Loucy (cell line): ENCODE measurements at regions not wholly inside any gene's neighbourhood (a gene's known extent, or its start where the extent isn't known, plus 50 kb on each side); places are given as distances from the start of the nearest gene placed in this dataset.

Experiments used
- H2AFZ ChIP-seq: fragments of 200-600 bp; sonication (generic); 2 replicates; pipeline ENCODE4 v1.6.0; 2016; ENCODE audit warnings: antibody characterized with exemption, mild to moderate bottlenecking, low read length, moderate library complexity
- H3F3A ChIP-seq: fragments of 200-600 bp; 2 replicates; pipeline ENCODE4 v1.6.0; 2016; ENCODE audit warnings: antibody characterized with exemption, low read depth, mild to moderate bottlenecking
- H3K27me3 ChIP-seq: fragments of 200-600 bp; sonication (generic); 2 replicates; pipeline ENCODE4 v1.6.1; 2014; ENCODE audit warnings: low read length, mild to moderate bottlenecking; ENCODE audit not compliant: insufficient read depth, poor library complexity, severe bottlenecking
- H3K36me3 ChIP-seq: fragments of 200-600 bp; sonication (generic); 2 replicates; pipeline ENCODE4 v1.6.1; 2016; ENCODE audit warnings: low read length; ENCODE audit not compliant: insufficient read depth
- H3K4me1 ChIP-seq: fragments of 200-600 bp; sonication (generic); 2 replicates; pipeline ENCODE4 v1.5.1; 2014; ENCODE audit warnings: low read length, mild to moderate bottlenecking; ENCODE audit not compliant: insufficient read depth, poor library complexity, severe bottlenecking
- H3K4me2 ChIP-seq: fragments of 200-600 bp; sonication (generic); 2 replicates; pipeline ENCODE4 v1.6.0; 2014; ENCODE audit warnings: antibody characterized with exemption, low read length, low read depth, mild to moderate bottlenecking; ENCODE audit not compliant: poor library complexity, severe bottlenecking
- H3K4me3 ChIP-seq: fragments of 200-600 bp; sonication (generic); 2 replicates; pipeline ENCODE4 v1.5.1; 2014; ENCODE audit warnings: low read length, mild to moderate bottlenecking, mixed read lengths; ENCODE audit not compliant: poor library complexity, severe bottlenecking
- H3K79me2 ChIP-seq: fragments of 200-600 bp; sonication (generic); 2 replicates; pipeline ENCODE4 v1.6.1; 2014; ENCODE audit warnings: low read length; ENCODE audit not compliant: insufficient read depth
- H3K9ac ChIP-seq: fragments of 200-600 bp; sonication (generic); 2 replicates; pipeline ENCODE4 v1.6.0; 2014; ENCODE audit warnings: mild to moderate bottlenecking, low read depth, low read length, moderate library complexity; ENCODE audit not compliant: poor library complexity, severe bottlenecking
- H3K9me2 ChIP-seq: fragments of 200-600 bp; sonication (generic); replicated peaks from 2 replicates; pipeline ENCODE4 v1.6.1; 2016; ENCODE audit warnings: low read depth, low read length, mixed read lengths
- H3K9me3 ChIP-seq: fragments of 200-600 bp; sonication (generic); 2 replicates; pipeline ENCODE4 v1.6.1; 2014; ENCODE audit warnings: mild to moderate bottlenecking, antibody characterized with exemption, low read length, low read depth; ENCODE audit not compliant: insufficient read depth
- H4K20me1 ChIP-seq: fragments of 200-600 bp; sonication (generic); 2 replicates; pipeline ENCODE4 v1.6.0; 2014; ENCODE audit warnings: antibody characterized with exemption, low read length, mild to moderate bottlenecking; ENCODE audit not compliant: insufficient read depth, poor library complexity, severe bottlenecking
- CTCF ChIP-seq: fragments of 200-600 bp; sonication (generic); conservative IDR thresholded peaks from 2 replicates; pipeline ENCODE4 v1.5.1; 2014; ENCODE audit warnings: mild to moderate bottlenecking, antibody characterized with exemption, low read length
- EZH2phosphoT487 ChIP-seq: fragments of 200-600 bp; IDR thresholded peaks from 2 replicates; pipeline ENCODE4 v1.6.1; 2018; ENCODE audit warnings: antibody characterized with exemption, mild to moderate bottlenecking, moderate library complexity, borderline replicate concordance

GRCh38 chr17:77318021-77318420 lies 177.3 kb downstream of the SEC14L1 start:
- Histone ChIP-seq H3K79me2 (no peaks in the 10 kb centered on the region), H3K4me1 (peaks cover 11% of the 10 kb centered on the region), H3K36me3 (no peaks in the 10 kb centered on the region), H4K20me1 (no peaks in the 10 kb centered on the region), H3K9me2 (no peaks in the 10 kb centered on the region), H2AFZ (no peak overlapping the region), H3K4me2 (no peak overlapping the region), H3K27me3 (no peaks in the 10 kb centered on the region), H3K4me3 (no peak overlapping the region), H3K9me3 (no peaks in the 10 kb centered on the region), H3K9ac (no peak overlapping the region), H3F3A (no peaks in the 10 kb centered on the region)
- TF ChIP-seq CTCF = no peak
- no peak for TF ChIP-seq EZH2phosphoT487

- H2AFZ ChIP-seq = no peak overlapping the region
- no peak overlapping the region for H3K4me2 ChIP-seq
- H3K9me2 ChIP-seq = no peaks in the 10 kb centered on the region
- no peaks in the 10 kb centered on the region for H3K9me3 ChIP-seq
- no peaks in the 10 kb centered on the region for H3F3A ChIP-seq
- no peak overlapping the region for H3K4me3 ChIP-seq
- no peak for TF ChIP-seq CTCF
- TF ChIP-seq EZH2phosphoT487 = no peak
- H3K36me3 ChIP-seq = no peaks in the 10 kb centered on the region
- H4K20me1 ChIP-seq = no peaks in the 10 kb centered on the region
- H3K27me3 ChIP-seq = no peaks in the 10 kb centered on the region
- H3K79me2 ChIP-seq = no peaks in the 10 kb centered on the region
- no peak overlapping the region for H3K9ac ChIP-seq
- H3K4me1 ChIP-seq = peaks cover 18% of the 10 kb centered on the region
These were observed 177.9 kb downstream of the SEC14L1 start for GRCh38 chr17:77318491-77319210.

GRCh38 chr17:77319211-77320043 lies 178.7 kb downstream of the SEC14L1 start:
- H3K27me3 ChIP-seq = no peaks in the 10 kb centered on the region
- H3K9me3 ChIP-seq = no peaks in the 10 kb centered on the region
- no peak overlapping the region for H2AFZ ChIP-seq
- H3K4me3 ChIP-seq = no peak overlapping the region
- peaks cover 25% of the 10 kb centered on the region for H3K4me1 ChIP-seq
- H3F3A ChIP-seq = no peaks in the 10 kb centered on the region
- H3K4me2 ChIP-seq = no peak overlapping the region
- no peaks in the 10 kb centered on the region for H3K79me2 ChIP-seq
- H3K36me3 ChIP-seq = no peaks in the 10 kb centered on the region
- TF ChIP-seq CTCF (no peak), EZH2phosphoT487 (no peak)
- H4K20me1 ChIP-seq = no peaks in the 10 kb centered on the region
- H3K9ac ChIP-seq = no peak overlapping the region
- H3K9me2 ChIP-seq = no peaks in the 10 kb centered on the region
